ENCODE measurements at regions not wholly inside any gene's neighbourhood (a gene's known extent, or its start where the extent isn't known, plus 50 kb on each side); places are given as distances from the start of the nearest gene placed in this dataset.

- no peak for DNase-seq (ENCODE audit: low read depth in 2 of 2)
Observed at GRCh38 chr2:19036091-19036490, 322.3 kb downstream of the OSR1 start.

- DNase-seq (ENCODE audit: low read depth in 2 of 2), result no peak
Observed at GRCh38 chr2:19035238-19035637, 323.2 kb downstream of the OSR1 start.

- no peak for DNase-seq (ENCODE audit: low read depth in 2 of 2)
Observed at GRCh38 chr2:19033240-19033639, 325.2 kb downstream of the OSR1 start.

DNA sequence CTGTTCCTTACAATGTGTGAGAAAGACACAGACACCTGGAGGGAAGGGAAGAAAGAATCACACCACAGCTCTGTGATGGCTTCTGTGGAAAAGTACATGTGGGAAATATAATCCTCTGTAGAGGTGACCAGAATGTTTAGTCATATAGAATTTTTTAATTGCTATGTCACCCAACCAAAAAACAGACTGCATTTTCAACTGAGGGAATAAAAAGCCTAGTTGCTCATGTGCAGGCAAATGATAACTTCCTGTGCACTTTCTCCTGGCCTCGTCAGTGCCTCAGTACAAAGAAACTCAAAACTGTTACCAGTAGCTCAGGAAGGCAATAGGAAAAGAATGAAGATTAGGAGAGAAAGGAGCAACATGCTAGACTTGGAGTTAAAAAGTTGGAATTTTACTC is 326.8 kb downstream of the OSR1 start:
- DNase-seq (ENCODE audit: low read depth in 2 of 2), result no peak

GRCh38 chr2:19029655-19030054 is 328.8 kb downstream of the OSR1 start:
- DNase-seq (ENCODE audit: low read depth in 2 of 2), result no peak

GRCh38 chr2:19028587-19029375 is 329.6 kb downstream of the OSR1 start:
- DNase-seq (ENCODE audit: low read depth in 2 of 2), result no peak

DNA sequence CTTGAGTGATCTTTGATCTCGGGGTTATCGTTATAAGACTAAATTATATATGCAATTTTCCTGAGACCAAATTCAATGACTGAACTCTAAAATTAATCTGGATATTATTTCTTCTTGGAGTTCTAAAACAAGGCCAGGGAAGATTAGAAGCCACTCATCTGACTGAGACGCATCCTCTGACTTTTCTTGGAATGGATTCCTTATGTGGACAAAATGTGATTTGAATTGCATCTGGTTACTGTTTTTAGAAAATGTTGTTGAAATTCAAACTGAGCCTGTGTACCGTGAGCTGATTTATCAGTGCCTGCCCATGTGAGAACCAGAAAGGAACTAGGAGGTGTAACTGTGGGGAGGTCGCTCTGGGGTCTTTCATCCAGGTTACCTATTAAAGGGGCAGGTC is 330.8 kb downstream of the OSR1 start:
- DNase-seq (ENCODE audit: low read depth in 2 of 2), result no peak

- DNase-seq (ENCODE audit: low read depth in 2 of 2), result no peak
Observed at GRCh38 chr2:19026261-19026660, 332.2 kb downstream of the OSR1 start.

DNA sequence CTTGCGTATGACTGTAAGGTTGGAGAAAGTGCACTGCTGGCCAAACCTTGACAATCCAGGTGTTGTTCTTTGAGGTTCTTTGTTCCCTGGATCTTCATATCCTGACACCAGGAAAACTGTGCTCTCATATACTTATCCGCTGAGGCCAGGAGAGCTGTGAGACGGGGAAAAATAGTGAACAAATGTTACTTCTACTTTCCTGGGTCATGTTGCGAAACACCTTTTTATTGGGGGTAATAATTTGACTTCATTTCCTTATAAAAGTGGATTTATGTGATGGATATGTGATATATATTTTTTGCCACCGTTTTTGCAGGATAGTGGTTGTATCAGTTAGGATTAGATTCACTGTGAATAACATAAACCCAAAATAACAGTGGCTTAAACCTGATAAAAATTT is 336.1 kb downstream of the OSR1 start:
- DNase-seq (ENCODE audit: low read depth in 2 of 2), result no peak

- no peak for DNase-seq (ENCODE audit: low read depth in 2 of 2)
Observed at GRCh38 chr2:19021721-19022120, 336.7 kb downstream of the OSR1 start.

- DNase-seq (ENCODE audit: low read depth in 2 of 2), result no peak
Observed at GRCh38 chr2:19021100-19021476, 337.3 kb downstream of the OSR1 start.

DNA sequence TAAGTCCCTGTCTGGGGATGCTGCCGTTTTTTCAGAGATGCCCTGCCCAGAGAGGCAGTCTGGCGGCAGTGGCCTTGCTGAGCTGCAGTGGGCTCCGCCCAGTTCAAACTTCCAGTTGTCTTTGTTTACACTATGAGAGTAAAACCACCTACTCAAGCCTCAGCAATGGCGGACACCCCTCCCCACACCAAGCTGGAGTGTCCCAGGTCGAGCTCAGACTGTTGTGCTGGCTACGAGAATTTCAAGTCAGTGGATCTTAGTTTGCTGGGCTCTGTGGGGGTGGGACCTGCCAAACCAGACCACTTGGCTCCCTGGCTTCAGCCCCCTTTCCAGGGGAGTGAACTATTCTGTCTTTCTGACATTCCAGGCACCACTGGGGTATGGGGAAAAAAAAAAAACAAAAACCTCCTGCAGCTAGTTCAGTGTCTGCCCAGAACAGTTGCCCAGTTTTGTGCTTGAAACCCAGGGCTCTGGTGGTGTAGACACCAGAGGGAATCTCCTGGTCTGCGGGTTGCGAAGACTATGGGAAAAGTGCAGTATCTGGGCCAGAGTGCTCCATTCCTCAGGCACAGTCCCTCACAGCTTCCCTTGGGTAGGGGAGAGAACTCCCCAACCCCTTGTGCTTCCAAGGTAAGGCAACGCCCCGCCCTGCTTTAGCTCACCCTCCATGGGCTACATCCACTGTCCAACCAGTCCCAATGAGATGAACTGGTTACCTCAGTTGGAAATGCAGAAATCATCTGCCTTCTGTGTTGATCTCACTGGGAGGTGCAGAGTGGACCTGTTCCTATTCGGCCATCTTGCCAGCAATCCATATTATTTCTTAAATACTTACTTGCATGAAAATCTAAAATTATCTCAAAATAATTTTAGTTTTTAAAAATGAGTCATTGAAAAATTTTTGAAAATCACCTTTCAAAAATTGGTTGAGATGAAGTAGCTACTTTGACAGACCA is 338.0 kb downstream of the OSR1 start:
- no peak for DNase-seq (ENCODE audit: low read depth in 2 of 2)

DNA sequence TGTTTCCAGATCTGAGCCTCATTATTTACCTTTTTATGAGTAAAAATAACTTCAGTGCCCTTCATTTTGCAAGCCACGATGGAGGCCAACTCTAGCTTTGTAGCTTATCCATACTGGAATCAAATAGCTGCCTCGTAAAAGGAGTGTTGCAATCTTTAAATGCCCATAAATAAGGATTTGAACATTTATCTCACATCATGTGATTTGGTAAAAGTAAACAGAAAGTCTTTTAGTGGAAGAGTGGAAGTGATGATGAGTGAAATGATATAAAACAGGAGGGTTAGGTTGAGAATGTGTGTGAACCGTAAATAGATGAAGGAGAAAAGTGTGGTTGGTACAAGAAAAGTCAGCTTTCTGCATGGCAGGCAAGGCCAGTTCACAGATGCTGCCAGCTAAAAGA is 348.9 kb downstream of the OSR1 start:
- no peak for DNase-seq (ENCODE audit: low read depth in 2 of 2)

DNA sequence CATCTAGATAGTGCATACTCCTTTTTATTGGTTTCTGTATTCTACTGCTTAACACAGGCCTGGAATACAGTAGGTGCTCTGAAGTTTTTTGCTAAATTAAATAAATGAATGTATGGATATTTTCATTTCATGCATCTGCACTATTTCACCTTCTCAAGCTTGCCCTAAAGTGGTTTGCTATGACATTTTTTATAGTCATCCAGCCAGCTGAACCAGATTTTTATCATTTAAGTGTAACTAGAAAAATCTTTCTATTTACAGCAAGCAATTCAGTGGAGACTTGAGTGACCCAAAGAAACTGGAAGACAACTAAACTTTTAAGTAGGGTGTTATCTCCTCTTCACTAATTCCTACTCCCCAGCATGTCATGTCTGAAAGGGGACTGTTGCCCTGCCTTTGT is 354.9 kb downstream of the OSR1 start:
- DNase-seq (ENCODE audit: low read depth in 2 of 2), result no peak

GRCh38 chr2:19000776-19001175 is 357.6 kb downstream of the OSR1 start:
- DNase-seq (ENCODE audit: low read depth in 2 of 2), result no peak

GRCh38 chr2:18999198-18999597 is 359.2 kb downstream of the OSR1 start:
- no peak for DNase-seq (ENCODE audit: low read depth in 2 of 2)

- no peak for DNase-seq (ENCODE audit: low read depth in 2 of 2)
Observed at GRCh38 chr2:18998491-18998890, 359.9 kb downstream of the OSR1 start.

DNA sequence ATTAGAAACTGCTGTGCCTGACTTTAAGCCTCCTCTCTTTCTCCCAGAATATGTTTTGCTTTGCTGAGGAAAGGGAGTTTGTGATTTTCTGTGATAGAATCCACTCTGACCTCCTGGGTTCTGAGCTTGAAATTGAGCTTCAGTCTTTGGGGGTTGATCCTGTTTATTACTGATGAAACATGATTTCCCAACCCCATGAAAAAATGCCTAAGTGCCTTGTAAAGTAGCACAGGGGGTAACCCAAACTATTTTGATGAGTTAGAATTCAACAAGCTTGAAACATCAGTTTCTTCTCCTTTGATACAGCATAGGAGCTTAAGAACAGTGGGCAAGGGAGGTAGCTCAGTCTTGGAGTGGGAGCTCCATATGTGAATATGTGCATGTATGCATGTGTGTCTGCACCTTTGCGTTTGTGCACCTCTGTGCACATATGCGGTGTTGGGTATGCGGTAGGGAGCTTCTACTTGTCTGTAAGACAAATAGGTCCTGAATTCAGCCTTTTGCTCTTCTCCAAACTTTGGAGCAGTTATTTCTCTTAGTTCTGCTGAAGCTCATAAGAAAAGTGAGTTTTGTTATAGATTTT is 364.6 kb downstream of the OSR1 start:
- DNase-seq (ENCODE audit: low read depth in 2 of 2), result no peak

DNA sequence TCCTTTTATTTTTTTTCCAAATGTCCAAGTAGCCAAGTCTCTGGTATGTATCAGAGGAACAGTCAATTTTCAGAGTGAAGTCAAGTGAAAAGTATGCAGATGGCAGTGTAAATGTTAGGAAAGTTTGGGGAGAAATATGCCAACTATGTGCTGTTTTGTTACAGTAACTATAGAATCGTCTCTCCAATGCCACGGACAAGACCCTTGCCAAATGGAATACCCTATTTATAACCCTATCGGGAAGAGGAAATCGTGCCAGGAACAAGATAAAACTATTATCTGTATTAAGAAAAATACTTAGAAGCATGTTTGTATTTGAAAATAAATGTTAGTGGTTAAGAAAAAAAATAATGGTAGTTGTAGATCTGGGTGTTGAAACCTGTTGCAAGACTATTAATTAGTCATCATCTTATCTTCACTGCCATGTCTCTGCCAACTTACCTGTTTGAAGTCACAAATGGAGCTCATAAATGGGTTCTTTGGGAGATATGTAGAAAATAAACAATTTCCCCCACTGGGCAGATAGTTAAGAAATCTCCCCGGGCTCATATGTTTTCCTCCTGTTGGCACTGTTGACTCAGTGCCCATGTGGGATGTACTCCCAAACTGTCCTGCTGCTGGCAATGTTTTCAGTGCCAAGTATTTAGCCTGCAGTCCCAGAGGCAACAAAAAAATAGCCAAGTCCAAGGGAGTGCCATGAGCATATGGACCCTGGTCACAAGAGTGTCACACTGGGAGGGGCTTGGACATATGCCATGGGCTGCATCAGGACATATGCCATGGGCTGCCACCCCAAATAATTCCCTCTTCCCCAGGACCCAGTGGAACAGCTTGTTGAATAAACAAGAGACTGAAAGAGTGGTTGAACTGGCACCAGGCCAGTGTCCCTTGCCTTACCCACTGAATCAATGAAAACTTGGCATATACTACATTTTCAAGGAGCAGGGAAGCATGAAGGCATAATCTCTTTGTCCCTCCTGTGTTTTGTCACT is 366.9 kb downstream of the OSR1 start:
- DNase-seq (ENCODE audit: low read depth in 2 of 2), result no peak

- no peak for DNase-seq (ENCODE audit: low read depth in 2 of 2)
Observed at GRCh38 chr2:18988631-18989232, 369.7 kb downstream of the OSR1 start.

GRCh38 chr2:18987592-18988073 is 370.8 kb downstream of the OSR1 start:
- no peak for DNase-seq (ENCODE audit: low read depth in 2 of 2)

Measured in stimulated activated CD8-positive, alpha-beta memory T cell treated with anti-CD3 and anti-CD28 coated beads, Interleukin-15, amount 100 ng/mL, for 48 hours (primary cell).